GM23338 (cell line): ENCODE measurements at regions not wholly inside any gene's neighbourhood (a gene's known extent, or its start where the extent isn't known, plus 50 kb on each side); places are given as distances from the start of the nearest gene placed in this dataset.
"Not testable (repeated sequence)": the region's sequence is repeated elsewhere in the genome, so short reads cannot be mapped to it uniquely, and the experiment has no call there.

Source experiments
- ATAC-seq: fragments of 200-7000 bp; cut with Tn5 transposase; 3 replicates; pipeline ENCODE4 v1.9.1; 2020
- DNase-seq: peaks from one replicate; pipeline ENCODE4 v3.0.0-alpha.2; 2015; ENCODE audit warnings: low spot score
- H2AFZ ChIP-seq: fragments of 200-600 bp; sonication (generic); 2 replicates; pipeline ENCODE4 v1.8.0; 2016; ENCODE audit warnings: antibody characterized with exemption, mild to moderate bottlenecking, moderate library complexity
- H3F3A ChIP-seq: fragments of 200-600 bp; sonication (generic); replicated peaks from 2 replicates; pipeline ENCODE4 v1.8.0; 2017; ENCODE audit warnings: antibody characterized with exemption, mixed run types, low read depth
- H3K27ac ChIP-seq: fragments of 200-600 bp; sonication (generic); 2 replicates; pipeline ENCODE4 v1.6.1; 2016; ENCODE audit warnings: low read depth
- H3K27me3 ChIP-seq: fragments of 200-600 bp; sonication (generic); 2 replicates; pipeline ENCODE4 v1.8.0; 2016; ENCODE audit warnings: mild to moderate bottlenecking, mixed run types, moderate library complexity; ENCODE audit not compliant: insufficient read depth
- H3K36me3 ChIP-seq: fragments of 200-600 bp; sonication (generic); 2 replicates; pipeline ENCODE4 v1.8.0; 2016; ENCODE audit warnings: mild to moderate bottlenecking; ENCODE audit not compliant: insufficient read depth
- H3K4me1 ChIP-seq: fragments of 200-600 bp; sonication (generic); 2 replicates; pipeline ENCODE4 v1.8.0; 2016; ENCODE audit warnings: mild to moderate bottlenecking, moderate library complexity; ENCODE audit not compliant: insufficient read depth
- H3K4me2 ChIP-seq: fragments of 200-600 bp; sonication (generic); 2 replicates; pipeline ENCODE4 v1.7.1; 2017; ENCODE audit warnings: mixed run types
- H3K4me3 ChIP-seq: fragments of 200-600 bp; sonication (generic); 2 replicates; pipeline ENCODE4 v1.6.1; 2016; ENCODE audit warnings: mixed run types
- H3K79me2 ChIP-seq: fragments of 200-600 bp; sonication (generic); replicated peaks from 2 replicates; pipeline ENCODE4 v1.8.0; 2017; ENCODE audit warnings: mild to moderate bottlenecking; ENCODE audit not compliant: insufficient read depth
- H3K9me2 ChIP-seq: fragments of 200-600 bp; sonication (generic); 2 replicates; pipeline ENCODE4 v1.8.0; 2017; ENCODE audit not compliant: insufficient read depth
- H4K20me1 ChIP-seq: fragments of 200-600 bp; sonication (generic); replicated peaks from 2 replicates; pipeline ENCODE4 v1.8.0; 2017; ENCODE audit warnings: mild to moderate bottlenecking; ENCODE audit not compliant: insufficient read depth
- H3K27ac Mint-ChIP-seq: 2 replicates; pipeline ENCODE4 v1.8.0; 2020; ENCODE audit warnings: inconsistent platforms, mild to moderate bottlenecking, moderate library complexity, mixed read lengths
- H3K27me3 Mint-ChIP-seq: 3 replicates; pipeline ENCODE4 v1.8.0; 2022; ENCODE audit warnings: low read depth, mild to moderate bottlenecking, moderate library complexity, mixed read lengths, inconsistent platforms; ENCODE audit not compliant: insufficient read depth, poor library complexity
- H3K36me3 Mint-ChIP-seq: 3 replicates; pipeline ENCODE4 v1.8.0; 2021; ENCODE audit warnings: low read depth, mild to moderate bottlenecking, inconsistent platforms, moderate library complexity, mixed read lengths
- H3K4me1 Mint-ChIP-seq: 3 replicates; pipeline ENCODE4 v1.8.0; 2020; ENCODE audit warnings: mild to moderate bottlenecking, inconsistent platforms, mixed read lengths
- H3K4me3 Mint-ChIP-seq: 3 replicates; pipeline ENCODE4 v1.8.0; 2021; ENCODE audit warnings: moderate library complexity, mild to moderate bottlenecking, inconsistent platforms, mixed read lengths
- H3K9me3 Mint-ChIP-seq: 3 replicates; pipeline ENCODE4 v1.8.0; 2020; ENCODE audit warnings: moderate library complexity, mild to moderate bottlenecking, inconsistent platforms, mixed read lengths
- CREB1 ChIP-seq: fragments of 250-450 bp; sonication (Bioruptor Pico); IDR thresholded peaks from 2 replicates; pipeline ENCODE4 v1.5.0; 2020; ENCODE audit warnings: low read depth, mild to moderate bottlenecking, moderate library complexity
- EZH2 ChIP-seq: fragments of 200-600 bp; sonication (generic); IDR thresholded peaks from one replicate; pipeline ENCODE4 v1.8.0; 2017; ENCODE audit warnings: antibody characterized with exemption, mild to moderate bottlenecking, low read depth; ENCODE audit not compliant: unreplicated experiment
- EZH2phosphoT487 ChIP-seq: fragments of 200-600 bp; sonication (generic); IDR thresholded peaks from one replicate; pipeline ENCODE4 v1.8.1; 2018; ENCODE audit warnings: antibody characterized with exemption; ENCODE audit not compliant: unreplicated experiment
- ZNF114 ChIP-seq: fragments of 250-450 bp; sonication (Bioruptor Pico); IDR thresholded peaks from 2 replicates; pipeline ENCODE4 v1.5.0; 2020; ENCODE audit warnings: mild to moderate bottlenecking, moderate library complexity
- ZNF331 ChIP-seq: fragments of 250-450 bp; sonication (Bioruptor Pico); IDR thresholded peaks from 2 replicates; pipeline ENCODE4 v1.5.0; 2020; ENCODE audit warnings: low read depth, mild to moderate bottlenecking, moderate library complexity
- TF ChIP-seq, protein P1 (sequence below): IDR thresholded peaks from 2 replicates; pipeline ENCODE4 v1.6.1; 2016; ENCODE audit warnings: antibody characterized with exemption
- TF ChIP-seq, protein P2 (sequence below): IDR thresholded peaks from one replicate; pipeline ENCODE4 v1.6.1; 2018; ENCODE audit warnings: antibody characterized with exemption; ENCODE audit not compliant: unreplicated experiment

DNA sequence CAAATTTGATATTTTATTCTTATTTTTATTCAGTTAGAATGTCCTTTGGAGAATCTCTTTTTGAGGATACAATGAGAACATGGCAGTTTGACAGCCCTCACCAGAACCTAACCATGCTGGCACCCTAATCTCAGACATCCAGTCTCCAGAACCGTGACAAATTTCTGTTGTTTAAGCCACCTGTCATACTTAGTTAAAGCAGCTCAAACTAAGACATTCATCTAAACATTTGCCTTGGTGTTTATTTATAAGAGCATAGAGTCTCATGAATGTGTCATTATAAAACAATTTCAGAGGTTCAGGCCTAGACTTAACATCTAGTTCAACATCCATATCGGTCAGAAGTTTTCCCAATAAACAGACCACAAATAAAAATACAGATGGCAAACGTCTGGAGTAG lies 125.1 kb upstream of the FUNDC1 start (continued):
- TF ChIP-seq, protein P1, sequence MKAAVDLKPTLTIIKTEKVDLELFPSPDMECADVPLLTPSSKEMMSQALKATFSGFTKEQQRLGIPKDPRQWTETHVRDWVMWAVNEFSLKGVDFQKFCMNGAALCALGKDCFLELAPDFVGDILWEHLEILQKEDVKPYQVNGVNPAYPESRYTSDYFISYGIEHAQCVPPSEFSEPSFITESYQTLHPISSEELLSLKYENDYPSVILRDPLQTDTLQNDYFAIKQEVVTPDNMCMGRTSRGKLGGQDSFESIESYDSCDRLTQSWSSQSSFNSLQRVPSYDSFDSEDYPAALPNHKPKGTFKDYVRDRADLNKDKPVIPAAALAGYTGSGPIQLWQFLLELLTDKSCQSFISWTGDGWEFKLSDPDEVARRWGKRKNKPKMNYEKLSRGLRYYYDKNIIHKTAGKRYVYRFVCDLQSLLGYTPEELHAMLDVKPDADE = no peak
- TF ChIP-seq ZNF114 (CRISPR knock-in tag) (no peak), EZH2 (no peak)
- TF ChIP-seq, protein P2, sequence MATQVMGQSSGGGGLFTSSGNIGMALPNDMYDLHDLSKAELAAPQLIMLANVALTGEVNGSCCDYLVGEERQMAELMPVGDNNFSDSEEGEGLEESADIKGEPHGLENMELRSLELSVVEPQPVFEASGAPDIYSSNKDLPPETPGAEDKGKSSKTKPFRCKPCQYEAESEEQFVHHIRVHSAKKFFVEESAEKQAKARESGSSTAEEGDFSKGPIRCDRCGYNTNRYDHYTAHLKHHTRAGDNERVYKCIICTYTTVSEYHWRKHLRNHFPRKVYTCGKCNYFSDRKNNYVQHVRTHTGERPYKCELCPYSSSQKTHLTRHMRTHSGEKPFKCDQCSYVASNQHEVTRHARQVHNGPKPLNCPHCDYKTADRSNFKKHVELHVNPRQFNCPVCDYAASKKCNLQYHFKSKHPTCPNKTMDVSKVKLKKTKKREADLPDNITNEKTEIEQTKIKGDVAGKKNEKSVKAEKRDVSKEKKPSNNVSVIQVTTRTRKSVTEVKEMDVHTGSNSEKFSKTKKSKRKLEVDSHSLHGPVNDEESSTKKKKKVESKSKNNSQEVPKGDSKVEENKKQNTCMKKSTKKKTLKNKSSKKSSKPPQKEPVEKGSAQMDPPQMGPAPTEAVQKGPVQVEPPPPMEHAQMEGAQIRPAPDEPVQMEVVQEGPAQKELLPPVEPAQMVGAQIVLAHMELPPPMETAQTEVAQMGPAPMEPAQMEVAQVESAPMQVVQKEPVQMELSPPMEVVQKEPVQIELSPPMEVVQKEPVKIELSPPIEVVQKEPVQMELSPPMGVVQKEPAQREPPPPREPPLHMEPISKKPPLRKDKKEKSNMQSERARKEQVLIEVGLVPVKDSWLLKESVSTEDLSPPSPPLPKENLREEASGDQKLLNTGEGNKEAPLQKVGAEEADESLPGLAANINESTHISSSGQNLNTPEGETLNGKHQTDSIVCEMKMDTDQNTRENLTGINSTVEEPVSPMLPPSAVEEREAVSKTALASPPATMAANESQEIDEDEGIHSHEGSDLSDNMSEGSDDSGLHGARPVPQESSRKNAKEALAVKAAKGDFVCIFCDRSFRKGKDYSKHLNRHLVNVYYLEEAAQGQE = no peak

DNA sequence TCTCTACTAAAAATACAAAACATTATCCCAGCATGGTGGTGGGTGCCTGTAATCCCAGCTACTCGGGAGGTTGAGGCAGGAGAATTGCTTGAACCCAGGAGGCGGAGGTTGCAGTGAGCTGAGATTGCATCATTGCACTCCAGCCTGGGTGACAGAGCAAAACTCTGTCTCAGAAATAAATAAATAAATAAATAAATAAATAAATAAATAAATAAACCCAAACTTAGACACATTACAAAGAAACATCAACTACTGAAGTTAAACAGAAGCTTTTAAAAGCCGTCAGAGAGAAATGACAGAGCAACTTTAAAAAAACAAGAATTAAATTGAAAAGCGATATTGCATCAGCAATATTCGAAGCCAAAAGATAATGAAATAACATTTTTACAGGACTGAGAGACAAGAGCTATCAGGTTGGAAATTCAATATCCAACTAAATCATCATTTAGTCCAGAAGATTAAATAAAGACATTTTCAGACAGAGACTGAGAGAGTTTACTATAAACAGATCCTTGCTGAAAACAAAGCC lies 115.1 kb upstream of the FUNDC1 start:
- not testable (repeated sequence) for H3K4me1 Mint-ChIP-seq, H3K4me3 Mint-ChIP-seq, H3K4me2 ChIP-seq, H3F3A ChIP-seq, H3K9me2 ChIP-seq, H4K20me1 ChIP-seq, H3K9me3 Mint-ChIP-seq, H3K27ac ChIP-seq, H3K27me3 ChIP-seq, DNase-seq, H3K27me3 Mint-ChIP-seq, ATAC-seq, H3K4me1 ChIP-seq, H3K4me3 ChIP-seq, H3K36me3 Mint-ChIP-seq, H3K36me3 ChIP-seq, H3K27ac Mint-ChIP-seq, H2AFZ ChIP-seq, H3K79me2 ChIP-seq

DNA sequence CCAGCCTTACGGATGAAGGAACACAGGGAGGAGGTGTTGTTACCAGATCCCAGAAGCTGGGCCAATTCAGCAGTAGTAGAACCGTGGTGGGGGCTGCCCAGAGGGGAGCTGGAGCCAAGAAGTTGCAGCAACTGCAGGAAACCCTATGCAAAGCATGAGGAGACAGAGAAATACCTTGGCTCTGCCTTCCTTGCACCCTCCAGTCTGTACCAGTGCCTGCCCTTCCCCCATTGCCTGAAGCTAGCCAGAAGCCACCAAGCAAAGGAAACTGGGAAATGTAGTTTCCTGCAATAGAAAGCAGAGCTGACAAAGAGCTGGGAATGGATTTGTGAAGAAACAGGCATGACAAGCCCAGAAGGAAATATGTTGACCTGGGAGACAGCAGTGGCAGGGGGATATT lies 108.7 kb upstream of the FUNDC1 start:
- no peak for TF ChIP-seq EZH2phosphoT487
- TF ChIP-seq ZNF331 (CRISPR knock-in tag) = no peak
- no peak for TF ChIP-seq CREB1
- TF ChIP-seq, protein P1 = peak; percentile 60; the same call in 1 of the 2 replicates
- H3K27me3 Mint-ChIP-seq = no peaks in the 10 kb centered on the region
- no peaks in the 10 kb centered on the region for H4K20me1 ChIP-seq
- H3K27me3 ChIP-seq = no peaks in the 10 kb centered on the region
- H3K4me1 Mint-ChIP-seq = peaks cover 2% of the 10 kb centered on the region; the same call in 1 of the 3 replicates
- peak; percentile 75 for ATAC-seq
- no peaks in the 10 kb centered on the region for H3K4me1 ChIP-seq
- H3K4me3 ChIP-seq = no peak overlapping the region
- H2AFZ ChIP-seq = no peak overlapping the region
- no peaks in the 10 kb centered on the region for H3K36me3 Mint-ChIP-seq
- H3K27ac ChIP-seq = no peak overlapping the region
- H3K4me3 Mint-ChIP-seq = no peak overlapping the region
- no peak overlapping the region for H3K4me2 ChIP-seq
- no peaks in the 10 kb centered on the region for H3K79me2 ChIP-seq
- no peaks in the 10 kb centered on the region for H3F3A ChIP-seq
- H3K9me3 Mint-ChIP-seq = no peaks in the 10 kb centered on the region
- no peak overlapping the region for H3K27ac Mint-ChIP-seq
- DNase-seq = peak; percentile 50
- no peaks in the 10 kb centered on the region for H3K36me3 ChIP-seq
- no peaks in the 10 kb centered on the region for H3K9me2 ChIP-seq
